ENCODE measurements at regions not wholly inside any gene's neighbourhood (a gene's known extent, or its start where the extent isn't known, plus 50 kb on each side); places are given as distances from the start of the nearest gene placed in this dataset.

- H3K23ac ChIP-seq (ENCODE audit: low read length), result no peak overlapping the region
- no CpG with 5 or more reads among the region's 1 CpG for WGBS (ENCODE audit: extremely low coverage, insufficient coverage, low lambda C conversion rate)
- H3K4ac ChIP-seq (ENCODE audit: low read depth, low read length), result no peak overlapping the region
Measured at GRCh38 chr2:66057844-66058243, 377.1 kb upstream of the MEIS1 start.

GRCh38 chr2:66050392-66050791, 384.5 kb upstream of the MEIS1 start:
- no peak overlapping the region for H4K5ac ChIP-seq (ENCODE audit: low read length)
- no peak overlapping the region for H3K56ac ChIP-seq (ENCODE audit: low read length)
- no peaks in the 10 kb centered on the region for H3K79me1 ChIP-seq (ENCODE audit: low read length)
- no peaks in the 10 kb centered on the region for H3K27me3 ChIP-seq (ENCODE audit: insufficient read depth, low read length, poor library complexity)
- no peak overlapping the region for H3K18ac ChIP-seq (ENCODE audit: low read length)
- H3K4me3 ChIP-seq (ENCODE audit: low read length), result no peak overlapping the region
- H3K9ac ChIP-seq (ENCODE audit: low read length), result no peak overlapping the region
- no peak overlapping the region for H2AK5ac ChIP-seq (ENCODE audit: low read length)
- WGBS (ENCODE audit: extremely low coverage, insufficient coverage, low lambda C conversion rate), result no CpG with 5 or more reads among the region's 5 CpGs
- no peak for DNase-seq
- H2BK5ac ChIP-seq (ENCODE audit: low read length), result no peak overlapping the region
- no peak overlapping the region for H3K4me2 ChIP-seq (ENCODE audit: low read length)
- H3K79me2 ChIP-seq (ENCODE audit: control insufficient read depth, insufficient read depth, low read length), result no peaks in the 10 kb centered on the region
- no peak overlapping the region for H3K4ac ChIP-seq (ENCODE audit: low read depth, low read length)
- no peaks in the 10 kb centered on the region for H3K36me3 ChIP-seq (ENCODE audit: control insufficient read depth, insufficient read depth, low read length)
- no peak overlapping the region for H2BK120ac ChIP-seq (ENCODE audit: low read depth, low read length)
- no peak overlapping the region for H3K27ac ChIP-seq (ENCODE audit: low read depth, low read length)
- no peaks in the 10 kb centered on the region for H3K4me1 ChIP-seq (ENCODE audit: control insufficient read depth, low read depth, low read length)
- H3K23ac ChIP-seq (ENCODE audit: low read length), result no peak overlapping the region
- no peak overlapping the region for H2BK15ac ChIP-seq (replicated peaks; ENCODE audit: low read depth)
- H4K8ac ChIP-seq (ENCODE audit: low read depth, low read length), result no peak overlapping the region

More at GRCh38 chr2:66057844-66058243, 377.1 kb upstream of the MEIS1 start:
- no peak for DNase-seq
- Histone ChIP-seq H3K79me1 (ENCODE audit: low read length) (no peaks in the 10 kb centered on the region), H3K4me1 (ENCODE audit: control insufficient read depth, low read depth, low read length) (no peaks in the 10 kb centered on the region), H3K9ac (ENCODE audit: low read length) (no peak overlapping the region), H2AK5ac (ENCODE audit: low read length) (no peak overlapping the region), H3K79me2 (ENCODE audit: control insufficient read depth, insufficient read depth, low read length) (no peaks in the 10 kb centered on the region), H3K4me2 (ENCODE audit: low read length) (no peak overlapping the region), H3K27ac (ENCODE audit: low read depth, low read length) (no peak overlapping the region), H2BK15ac (replicated peaks; ENCODE audit: low read depth) (no peak overlapping the region), H3K4me3 (ENCODE audit: low read length) (no peak overlapping the region), H3K18ac (ENCODE audit: low read length) (no peak overlapping the region), H2BK120ac (ENCODE audit: low read depth, low read length) (no peak overlapping the region), H3K27me3 (ENCODE audit: insufficient read depth, low read length, poor library complexity) (no peaks in the 10 kb centered on the region), H2BK5ac (ENCODE audit: low read length) (no peak overlapping the region), H4K5ac (ENCODE audit: low read length) (no peak overlapping the region), H3K56ac (ENCODE audit: low read length) (no peak overlapping the region), H3K36me3 (ENCODE audit: control insufficient read depth, insufficient read depth, low read length) (no peaks in the 10 kb centered on the region), H4K8ac (ENCODE audit: low read depth, low read length) (no peak overlapping the region)

DNA sequence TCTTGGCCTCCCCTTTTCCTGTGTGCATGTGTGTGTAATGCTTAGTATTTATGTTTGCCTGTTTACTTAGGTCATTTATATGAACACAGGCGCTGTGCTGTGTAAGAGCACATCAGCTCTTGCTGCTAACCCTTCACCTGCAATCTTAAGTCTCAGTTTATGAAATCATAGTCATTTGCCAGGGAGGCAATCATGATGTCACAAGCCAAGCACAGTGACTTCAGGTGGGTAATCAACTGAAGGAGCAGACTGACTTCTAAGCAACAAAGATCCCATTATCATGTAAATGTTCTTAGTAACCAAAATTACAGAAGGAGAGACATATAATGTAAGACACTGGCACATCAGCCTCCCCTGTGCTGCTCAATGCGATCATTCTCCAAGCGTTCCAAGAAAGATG, 386.3 kb upstream of the MEIS1 start:
- no peak overlapping the region for H2BK5ac ChIP-seq (ENCODE audit: low read length)
- H3K27ac ChIP-seq (ENCODE audit: low read depth, low read length), result no peak overlapping the region
- H3K23ac ChIP-seq (ENCODE audit: low read length), result no peak overlapping the region
- H4K5ac ChIP-seq (ENCODE audit: low read length), result no peak overlapping the region
- DNase-seq, result no peak
- H3K4me3 ChIP-seq (ENCODE audit: low read length), result no peak overlapping the region
- H3K36me3 ChIP-seq (ENCODE audit: control insufficient read depth, insufficient read depth, low read length), result no peaks in the 10 kb centered on the region
- H2AK5ac ChIP-seq (ENCODE audit: low read length), result no peak overlapping the region
- H3K56ac ChIP-seq (ENCODE audit: low read length), result no peak overlapping the region
- H3K79me1 ChIP-seq (ENCODE audit: low read length), result no peaks in the 10 kb centered on the region
- H3K9ac ChIP-seq (ENCODE audit: low read length), result no peak overlapping the region
- H2BK15ac ChIP-seq (replicated peaks; ENCODE audit: low read depth), result no peak overlapping the region
- no peak overlapping the region for H3K18ac ChIP-seq (ENCODE audit: low read length)
- no peaks in the 10 kb centered on the region for H3K27me3 ChIP-seq (ENCODE audit: insufficient read depth, low read length, poor library complexity)
- no CpG with 5 or more reads among the region's 3 CpGs for WGBS (ENCODE audit: extremely low coverage, insufficient coverage, low lambda C conversion rate)
- no peak overlapping the region for H4K8ac ChIP-seq (ENCODE audit: low read depth, low read length)
- no peak overlapping the region for H3K4ac ChIP-seq (ENCODE audit: low read depth, low read length)
- no peaks in the 10 kb centered on the region for H3K4me1 ChIP-seq (ENCODE audit: control insufficient read depth, low read depth, low read length)
- H3K4me2 ChIP-seq (ENCODE audit: low read length), result no peak overlapping the region
- no peaks in the 10 kb centered on the region for H3K79me2 ChIP-seq (ENCODE audit: control insufficient read depth, insufficient read depth, low read length)
- no peak overlapping the region for H2BK120ac ChIP-seq (ENCODE audit: low read depth, low read length)

DNA sequence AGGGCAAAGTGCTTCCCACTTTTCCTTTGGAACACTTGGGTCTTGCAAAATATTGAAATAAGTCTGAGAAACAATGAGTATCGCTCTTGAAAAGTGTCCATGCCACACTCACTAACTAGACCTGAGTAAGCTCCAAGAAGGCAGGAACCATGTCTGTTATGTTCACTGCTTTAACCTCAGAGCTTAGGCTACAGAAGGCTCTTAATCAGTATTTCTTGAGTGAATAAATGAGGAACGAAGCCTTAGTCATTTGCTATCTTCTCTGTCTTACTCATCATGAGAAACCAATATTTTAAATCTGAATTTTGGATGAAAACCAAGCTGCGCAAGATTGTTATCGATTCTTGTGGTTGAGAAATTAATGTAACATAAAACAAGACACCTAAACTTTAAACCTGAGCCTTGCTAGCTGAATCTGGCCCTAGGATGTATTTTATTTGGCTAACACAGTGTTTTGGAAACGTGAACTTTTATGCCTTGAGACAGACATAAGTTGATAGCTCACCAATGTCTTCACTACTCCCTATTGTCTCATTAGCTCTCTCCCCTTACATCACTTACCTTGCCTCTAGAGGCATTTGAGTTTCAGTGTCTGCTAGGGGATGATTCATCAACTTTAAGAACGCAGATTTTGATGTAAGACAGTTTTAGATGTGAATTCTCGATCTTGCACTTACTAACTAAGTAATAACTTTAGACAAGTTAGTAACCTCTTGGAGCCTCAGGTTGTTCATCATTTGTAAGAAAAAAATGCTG, 392.8 kb upstream of the MEIS1 start:
- H3K23ac ChIP-seq (ENCODE audit: low read length), result no peak overlapping the region
- H3K27ac ChIP-seq (ENCODE audit: low read depth, low read length), result no peak overlapping the region
- no peak overlapping the region for H3K9ac ChIP-seq (ENCODE audit: low read length)
- H3K79me1 ChIP-seq (ENCODE audit: low read length), result no peaks in the 10 kb centered on the region
- H3K4me1 ChIP-seq (ENCODE audit: control insufficient read depth, low read depth, low read length), result no peaks in the 10 kb centered on the region
- H3K56ac ChIP-seq (ENCODE audit: low read length), result no peak overlapping the region
- no peak for DNase-seq
- H2AK5ac ChIP-seq (ENCODE audit: low read length), result no peak overlapping the region
- no peak overlapping the region for H2BK15ac ChIP-seq (replicated peaks; ENCODE audit: low read depth)
- no peak overlapping the region for H3K4me2 ChIP-seq (ENCODE audit: low read length)
- no peak overlapping the region for H3K4ac ChIP-seq (ENCODE audit: low read depth, low read length)
- no peak overlapping the region for H4K8ac ChIP-seq (ENCODE audit: low read depth, low read length)
- no peaks in the 10 kb centered on the region for H3K27me3 ChIP-seq (ENCODE audit: insufficient read depth, low read length, poor library complexity)
- no peak overlapping the region for H4K5ac ChIP-seq (ENCODE audit: low read length)
- H2BK120ac ChIP-seq (ENCODE audit: low read depth, low read length), result no peak overlapping the region
- H3K79me2 ChIP-seq (ENCODE audit: control insufficient read depth, insufficient read depth, low read length), result no peaks in the 10 kb centered on the region
- H2BK5ac ChIP-seq (ENCODE audit: low read length), result no peak overlapping the region
- no peak overlapping the region for H3K18ac ChIP-seq (ENCODE audit: low read length)
- no peaks in the 10 kb centered on the region for H3K36me3 ChIP-seq (ENCODE audit: control insufficient read depth, insufficient read depth, low read length)
- no peak overlapping the region for H3K4me3 ChIP-seq (ENCODE audit: low read length)
- no CpG with 5 or more reads among the region's 7 CpGs for WGBS (ENCODE audit: extremely low coverage, insufficient coverage, low lambda C conversion rate)

GRCh38 chr2:66036948-66037347, 398.0 kb upstream of the MEIS1 start:
- Histone ChIP-seq H4K5ac (ENCODE audit: low read length) (no peak overlapping the region), H3K4me2 (ENCODE audit: low read length) (no peak overlapping the region), H2BK15ac (replicated peaks; ENCODE audit: low read depth) (no peak overlapping the region), H3K4ac (ENCODE audit: low read depth, low read length) (no peak overlapping the region), H3K4me3 (ENCODE audit: low read length) (no peak overlapping the region), H3K36me3 (ENCODE audit: control insufficient read depth, insufficient read depth, low read length) (no peaks in the 10 kb centered on the region), H2BK5ac (ENCODE audit: low read length) (no peak overlapping the region), H2BK120ac (ENCODE audit: low read depth, low read length) (no peak overlapping the region), H3K23ac (ENCODE audit: low read length) (no peak overlapping the region), H4K8ac (ENCODE audit: low read depth, low read length) (no peak overlapping the region), H3K4me1 (ENCODE audit: control insufficient read depth, low read depth, low read length) (no peaks in the 10 kb centered on the region), H2AK5ac (ENCODE audit: low read length) (no peak overlapping the region), H3K56ac (ENCODE audit: low read length) (no peak overlapping the region), H3K79me1 (ENCODE audit: low read length) (no peaks in the 10 kb centered on the region), H3K27me3 (ENCODE audit: insufficient read depth, low read length, poor library complexity) (no peaks in the 10 kb centered on the region), H3K18ac (ENCODE audit: low read length) (no peak overlapping the region), H3K27ac (ENCODE audit: low read depth, low read length) (no peak overlapping the region), H3K79me2 (ENCODE audit: control insufficient read depth, insufficient read depth, low read length) (no peaks in the 10 kb centered on the region), H3K9ac (ENCODE audit: low read length) (no peak overlapping the region)
- WGBS (ENCODE audit: extremely low coverage, insufficient coverage, low lambda C conversion rate), result no CpG with 5 or more reads among the region's 1 CpG
- no peak for DNase-seq

DNA sequence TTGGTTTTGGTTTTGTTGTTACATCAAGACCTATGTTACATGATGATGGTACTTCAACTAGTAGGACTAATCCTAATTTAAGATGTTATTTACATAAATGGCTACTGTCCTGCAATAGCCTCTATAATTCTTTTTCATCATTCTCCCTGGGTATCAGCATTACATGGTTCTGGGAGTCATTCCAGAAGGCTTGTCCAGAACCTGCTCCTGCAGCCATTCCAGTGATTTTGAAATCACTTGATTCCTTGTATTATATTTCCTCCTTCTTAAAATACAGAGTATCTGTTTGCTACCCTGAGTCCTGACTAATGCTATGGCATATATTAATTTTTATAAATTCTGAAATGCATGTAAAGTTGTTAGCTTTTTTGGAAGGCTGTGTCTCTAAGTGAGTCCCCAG, 400.5 kb upstream of the MEIS1 start:
- H3K9ac ChIP-seq (ENCODE audit: low read length), result no peak overlapping the region
- no peak overlapping the region for H2BK5ac ChIP-seq (ENCODE audit: low read length)
- no peaks in the 10 kb centered on the region for H3K36me3 ChIP-seq (ENCODE audit: control insufficient read depth, insufficient read depth, low read length)
- no peak overlapping the region for H2BK120ac ChIP-seq (ENCODE audit: low read depth, low read length)
- no peak overlapping the region for H3K4me2 ChIP-seq (ENCODE audit: low read length)
- no peak overlapping the region for H3K4ac ChIP-seq (ENCODE audit: low read depth, low read length)
- no peaks in the 10 kb centered on the region for H3K79me2 ChIP-seq (ENCODE audit: control insufficient read depth, insufficient read depth, low read length)
- H3K27ac ChIP-seq (ENCODE audit: low read depth, low read length), result no peak overlapping the region
- H3K23ac ChIP-seq (ENCODE audit: low read length), result no peak overlapping the region
- H2AK5ac ChIP-seq (ENCODE audit: low read length), result no peak overlapping the region
- H3K79me1 ChIP-seq (ENCODE audit: low read length), result no peaks in the 10 kb centered on the region
- no peak overlapping the region for H4K8ac ChIP-seq (ENCODE audit: low read depth, low read length)
- no peak overlapping the region for H4K5ac ChIP-seq (ENCODE audit: low read length)
- H3K56ac ChIP-seq (ENCODE audit: low read length), result no peak overlapping the region
- no peak for DNase-seq
- H3K18ac ChIP-seq (ENCODE audit: low read length), result no peak overlapping the region
- H2BK15ac ChIP-seq (replicated peaks; ENCODE audit: low read depth), result no peak overlapping the region
- no peaks in the 10 kb centered on the region for H3K27me3 ChIP-seq (ENCODE audit: insufficient read depth, low read length, poor library complexity)
- no peak overlapping the region for H3K4me3 ChIP-seq (ENCODE audit: low read length)
- H3K4me1 ChIP-seq (ENCODE audit: control insufficient read depth, low read depth, low read length), result no peaks in the 10 kb centered on the region

Data from mesendoderm (in vitro differentiated cells).